OCI-LY7 (cell line): ENCODE measurements at regions not wholly inside any gene's neighbourhood (a gene's known extent, or its start where the extent isn't known, plus 50 kb on each side); places are given as distances from the start of the nearest gene placed in this dataset.

Source experiments
- BruUV-seq: library from RNA; stranded (reverse); fragments of 400-500 nt; replicated peaks from 2 replicates; lab custom pipeline; 2021; lab: Mats Ljungman, UMichigan
- CTCF ChIA-PET: fragments of 300-600 bp; sonication (Branson Sonifier 250); formaldehyde crosslinking; loops from one replicate; lab custom pipeline; 2022; ENCODE audit warnings: antibody characterized with exemption; ENCODE audit not compliant: unreplicated experiment; lab: Charles Lee
- POLR2A ChIA-PET: fragments of 300-600 bp; sonication (Branson Sonifier 250); formaldehyde crosslinking; loops from one replicate; lab custom pipeline; 2022; ENCODE audit warnings: antibody characterized with exemption; lab: Charles Lee
- DNase-seq: peaks from one replicate; pipeline ENCODE4 v3.0.0-alpha.2; 2015; ENCODE audit warnings: low spot score
- H2AFZ ChIP-seq: fragments of 200-600 bp; sonication (generic), shearing (Covaris generic); 2 replicates; pipeline ENCODE4 v1.6.1; 2014; ENCODE audit warnings: mild to moderate bottlenecking, antibody characterized with exemption, low read length, moderate library complexity
- H3K27ac ChIP-seq: fragments of 200-600 bp; sonication (generic); 2 replicates; pipeline ENCODE4 v1.5.1; 2014; ENCODE audit warnings: mixed run types, low read depth, mild to moderate bottlenecking, moderate library complexity, low read length, inconsistent platforms; ENCODE audit not compliant: poor library complexity, severe bottlenecking
- H3K36me3 ChIP-seq: fragments of 200-600 bp; sonication (generic); 2 replicates; pipeline ENCODE4 v1.6.1; 2014; ENCODE audit warnings: mild to moderate bottlenecking, antibody characterized with exemption, low read length, moderate library complexity, mixed read lengths; ENCODE audit not compliant: insufficient read depth
- H3K4me1 ChIP-seq: fragments of 200-600 bp; sonication (generic); 2 replicates; pipeline ENCODE4 v1.5.1; 2014; ENCODE audit warnings: mild to moderate bottlenecking, low read length; ENCODE audit not compliant: insufficient read depth, poor library complexity, severe bottlenecking
- H3K4me2 ChIP-seq: fragments of 200-600 bp; sonication (generic); 2 replicates; pipeline ENCODE4 v1.6.1; 2014; ENCODE audit warnings: mild to moderate bottlenecking, low read length
- H3K4me3 ChIP-seq: fragments of 200-600 bp; sonication (generic); 2 replicates; pipeline ENCODE4 v1.5.1; 2014; ENCODE audit warnings: mild to moderate bottlenecking, low read depth, low read length; ENCODE audit not compliant: poor library complexity, severe bottlenecking
- H3K79me2 ChIP-seq: fragments of 200-600 bp; sonication (generic); 2 replicates; pipeline ENCODE4 v1.6.1; 2016; ENCODE audit warnings: low read depth, mild to moderate bottlenecking, low read length, moderate library complexity, mixed read lengths; ENCODE audit not compliant: insufficient read depth
- H3K9me2 ChIP-seq: fragments of 200-600 bp; sonication (generic); 2 replicates; pipeline ENCODE4 v1.6.1; 2016; ENCODE audit warnings: mild to moderate bottlenecking, low read length, mixed read lengths; ENCODE audit not compliant: insufficient read depth
- H3K9me3 ChIP-seq: fragments of 200-600 bp; sonication (generic); 2 replicates; pipeline ENCODE4 v1.6.1; 2014; ENCODE audit warnings: mild to moderate bottlenecking, mixed run types, low read length, mixed read lengths
- H4K20me1 ChIP-seq: fragments of 200-600 bp; sonication (generic); 2 replicates; pipeline ENCODE4 v1.6.1; 2014; ENCODE audit warnings: mild to moderate bottlenecking, antibody characterized with exemption, low read length, moderate library complexity, mixed read lengths; ENCODE audit not compliant: insufficient read depth
- CTCF ChIP-seq: fragments of 200-600 bp; sonication (generic); conservative IDR thresholded peaks from 2 replicates; pipeline ENCODE4 v1.5.1; 2014; ENCODE audit warnings: mild to moderate bottlenecking, antibody characterized with exemption, low read length, moderate library complexity, mixed read lengths
- EZH2phosphoT487 ChIP-seq: fragments of 200-600 bp; sonication (generic); IDR thresholded peaks from 2 replicates; pipeline ENCODE4 v1.6.1; 2018; ENCODE audit warnings: low read depth, borderline replicate concordance, mild to moderate bottlenecking, mixed run types, antibody characterized with exemption, low read length, moderate library complexity, mixed read lengths
- intact Hi-C: fragments of 100-400 bp; cut with micrococcal nuclease; formaldehyde crosslinking; loops from one replicate; pipeline ENCODE4 v1.10.0; 2022; ENCODE audit not compliant: unreplicated experiment

GRCh38 chr7:15764010-15764409 is 77.5 kb upstream of the MEOX2 start:
- Histone ChIP-seq H4K20me1 (no peaks in the 10 kb centered on the region), H3K36me3 (no peaks in the 10 kb centered on the region), H3K4me1 (no peaks in the 10 kb centered on the region), H3K9me3 (no peaks in the 10 kb centered on the region), H3K79me2 (no peaks in the 10 kb centered on the region), H3K27ac (no peak overlapping the region), H2AFZ (no peak overlapping the region), H3K9me2 (no peaks in the 10 kb centered on the region), H3K4me3 (no peak overlapping the region), H3K4me2 (no peak overlapping the region)
- ChIA-PET CTCF (no interaction called here), POLR2A (no interaction called here)
- DNase-seq, result no peak
- no TSS peak for BruUV-seq
- no peak for TF ChIP-seq EZH2phosphoT487
- no peak for TF ChIP-seq CTCF
- intact Hi-C loops, result no loop called here

GRCh38 chr7:15757041-15758000 is 70.8 kb upstream of the MEOX2 start:
- CTCF ChIA-PET, result no interaction called here
- no peaks in the 10 kb centered on the region for H3K79me2 ChIP-seq

More at GRCh38 chr7:15757041-15758000, 70.8 kb upstream of the MEOX2 start:
- Histone ChIP-seq H3K4me1 (no peaks in the 10 kb centered on the region), H3K9me3 (no peaks in the 10 kb centered on the region), H2AFZ (no peak overlapping the region), H3K4me3 (no peak overlapping the region), H4K20me1 (no peaks in the 10 kb centered on the region), H3K9me2 (no peaks in the 10 kb centered on the region; the same call in 1 of the 2 replicates), H3K36me3 (no peaks in the 10 kb centered on the region), H3K4me2 (no peak overlapping the region), H3K27ac (no peak overlapping the region)
- BruUV-seq, result no TSS peak
- POLR2A ChIA-PET, result interaction anchor here (0.7 kb wide), 2 partner anchors 60 to 1537 kb away, joined by 3 read pairs; no protein-coding TSS in a partner anchor
- TF ChIP-seq EZH2phosphoT487, result no peak
- no peak for TF ChIP-seq CTCF
- DNase-seq, result no peak
- intact Hi-C loops, result no loop called here
